HepG2 (cell line): ENCODE measurements at regions not wholly inside any gene's neighbourhood (a gene's known extent, or its start where the extent isn't known, plus 50 kb on each side); places are given as distances from the start of the nearest gene placed in this dataset.

Experiments used
- ATAC-seq: fragments of 200-7000 bp; cut with Tn5 transposase; 3 replicates; pipeline ENCODE4 v1.9.1; 2020; ENCODE audit warnings: mild to moderate bottlenecking, moderate library complexity
- BruUV-seq: library from RNA; stranded (reverse); fragments of 400-500 nt; replicated peaks from 2 replicates; lab custom pipeline; 2021; lab: Mats Ljungman, UMichigan
- CTCF ChIA-PET: fragments of 300-600 bp; formaldehyde crosslinking; extraction: SDS; loops from one replicate; lab custom pipeline; 2021; ENCODE audit warnings: low total read pairs, inconsistent platforms, low intra/inter-chr PET ratio; lab: Yijun Ruan, JAX
- POLR2A ChIA-PET: fragments of 350-600 bp; sonication (Branson Sonifier 250); formaldehyde crosslinking; loops from one replicate; lab custom pipeline; 2020; ENCODE audit warnings: antibody characterized with exemption, inconsistent platforms; lab: Yijun Ruan, JAX
- DNase-seq: peaks from one replicate; pipeline ENCODE4 v3.0.0-alpha.2; 2015; ENCODE audit warnings: low spot score
- FAIRE-seq: peaks from 3 replicates; lab custom pipeline; 2011; peaks lifted over from hg19 to GRCh38; lab: Jason Lieb, UNC
- H2AFZ ChIP-seq: one replicate; pipeline ENCODE4 v1.6.1; 2011; ENCODE audit warnings: low read length, inconsistent platforms
- H3K27ac ChIP-seq: fragments of 300-600 bp; 3 replicates; pipeline ENCODE4 v1.8.0; 2011; ENCODE audit warnings: mixed run types, mild to moderate bottlenecking, mixed read lengths, low read length, inconsistent platforms; ENCODE audit not compliant: insufficient read depth; ENCODE audit errors: extremely low read length
- H3K27me3 ChIP-seq, 2 experiments: fragments of 200-600 bp in 1 of 2; 2 replicates in 1 of 2; 3 replicates in 1 of 2; pipeline versions ENCODE4 v1.6.0 to v1.8.0; 2011; ENCODE audit warnings: low read length in 2 of 2, mild to moderate bottlenecking in 2 of 2, moderate library complexity in 2 of 2, inconsistent platforms in 1 of 2; ENCODE audit not compliant: insufficient read depth in 2 of 2, control insufficient read depth in 1 of 2
- H3K36me3 ChIP-seq, 2 experiments: fragments of 200-600 bp in 1 of 2; replicated peaks in 1 of 2; 2 replicates in 1 of 2; 3 replicates in 1 of 2; pipeline versions ENCODE4 v1.5.1 to v1.8.0; 2011; ENCODE audit warnings: low read length in 2 of 2, inconsistent platforms in 1 of 2; ENCODE audit not compliant: insufficient read depth in 2 of 2, control insufficient read depth in 1 of 2
- H3K4me1 ChIP-seq: 2 replicates; pipeline ENCODE4 v1.5.1; 2012; ENCODE audit warnings: low read length, inconsistent platforms; ENCODE audit not compliant: insufficient read depth
- H3K4me2 ChIP-seq: 2 replicates; pipeline ENCODE4 v1.6.0; 2011; ENCODE audit warnings: low read depth, low read length, inconsistent platforms
- H3K4me3 ChIP-seq, 3 experiments: fragments of 200-600 bp in 1 of 3; sonication (generic), shearing (Covaris generic) in 1 of 3; replicated peaks in 1 of 3; 2 replicates each; pipeline ENCODE4 v1.5.1; 2011 to 2016; ENCODE audit warnings: low read length in 3 of 3, inconsistent platforms in 2 of 3, low read depth in 2 of 3, mild to moderate bottlenecking in 2 of 3, control low read depth in 1 of 3, mixed read lengths in 1 of 3; ENCODE audit not compliant: insufficient read depth in 1 of 3
- H3K79me2 ChIP-seq: one replicate; pipeline ENCODE4 v1.6.1; 2011; ENCODE audit warnings: low read length, inconsistent platforms; ENCODE audit not compliant: insufficient read depth
- H3K9ac ChIP-seq: 2 replicates; pipeline ENCODE4 v1.6.0; 2011; ENCODE audit warnings: mild to moderate bottlenecking, low read depth, low read length, inconsistent platforms; ENCODE audit not compliant: insufficient read depth
- H3K9me3 ChIP-seq: 2 replicates; pipeline ENCODE4 v1.5.1; 2012; ENCODE audit warnings: mild to moderate bottlenecking, low read length
- H4K20me1 ChIP-seq: 2 replicates; pipeline ENCODE4 v1.6.0; 2011; ENCODE audit warnings: inconsistent platforms, mild to moderate bottlenecking, low read length, moderate library complexity; ENCODE audit not compliant: insufficient read depth
- DNMT1 ChIP-seq: sonication (generic); formaldehyde crosslinking; IDR thresholded peaks from 2 replicates; pipeline ENCODE4 v1.5.1; 2020; ENCODE audit warnings: mild to moderate bottlenecking, missing genetic modification reagents
- MAX ChIP-seq: IDR thresholded peaks from 2 replicates; pipeline ENCODE4 v1.6.1; 2012; ENCODE audit warnings: inconsistent platforms
- MTA1 ChIP-seq: sonication (generic); formaldehyde crosslinking; IDR thresholded peaks from 2 replicates; pipeline ENCODE4 v1.4.0; 2020; ENCODE audit warnings: missing genetic modification reagents, mild to moderate bottlenecking, borderline replicate concordance
- ONECUT2 ChIP-seq: sonication (generic); formaldehyde crosslinking; IDR thresholded peaks from 2 replicates; pipeline ENCODE4 v1.4.0; 2020; ENCODE audit warnings: missing genetic modification reagents
- PLRG1 ChIP-seq: fragments of 450-650 bp; conservative IDR thresholded peaks from 2 replicates; pipeline ENCODE4 v1.6.1; 2016
- SMAD1 ChIP-seq: sonication (generic); formaldehyde crosslinking; IDR thresholded peaks from 2 replicates; pipeline ENCODE4 v1.4.0; 2020; ENCODE audit warnings: missing genetic modification reagents, low read depth, mild to moderate bottlenecking, borderline replicate concordance
- SP1 ChIP-seq, 2 experiments: fragments of 450-650 bp in 1 of 2; sonication (generic) in 1 of 2; formaldehyde crosslinking in 1 of 2; IDR thresholded peaks; 2 replicates each; pipeline versions ENCODE4 v1.4.0 to v1.6.1; 2016 to 2020; ENCODE audit warnings: missing genetic modification reagents in 1 of 2
- TEF ChIP-seq: sonication (generic); formaldehyde crosslinking; IDR thresholded peaks from 2 replicates; pipeline ENCODE4 v1.5.0; 2020; ENCODE audit warnings: missing genetic modification reagents
- ZBTB1 ChIP-seq: sonication (generic); formaldehyde crosslinking; IDR thresholded peaks from 2 replicates; pipeline ENCODE4 v1.4.0; 2020; ENCODE audit warnings: missing genetic modification reagents, borderline replicate concordance
- ZNF260 ChIP-seq: sonication (generic); formaldehyde crosslinking; IDR thresholded peaks from 2 replicates; pipeline ENCODE4 v1.4.0; 2020; ENCODE audit warnings: missing genetic modification reagents, low read depth, mild to moderate bottlenecking, borderline replicate concordance
- ZNF766 ChIP-seq: sonication (generic); formaldehyde crosslinking; IDR thresholded peaks from 2 replicates; pipeline ENCODE4 v1.5.0; 2020; ENCODE audit warnings: missing genetic modification reagents, borderline replicate concordance
- WGBS: methylation state at CpG from one replicate; pipeline ENCODE4 v1.1.6; 2017; ENCODE audit warnings: low lambda C conversion rate; 5-methylcytosine and 5-hydroxymethylcytosine counted together
- in situ Hi-C: cut with HindIII; loops from 2 replicates; pipeline ENCODE4 v1.10.0; 2017; ENCODE audit warnings: low pct_unique_long_range_greater_than_20kb; ENCODE audit not compliant: extremely low pct_ligation_motif_present
- intact Hi-C: fragments of 100-400 bp; cut with micrococcal nuclease; formaldehyde crosslinking; loops from one replicate; pipeline ENCODE4 v1.10.0; 2022; ENCODE audit not compliant: unreplicated experiment

- TF ChIP-seq SMAD1 (CRISPR knock-in tag) (no peak), SP1 (IDR thresholded peaks at IDR 0.05) (no peak), SP1 (CRISPR knock-in tag; IDR thresholded peaks at IDR 0.05) (no peak), ZNF260 (CRISPR knock-in tag) (no peak)
- TF ChIP-seq, all 625 proteins: peak for 0
Measured at GRCh38 chr5:114948986-114949621, 220.6 kb downstream of the TRIM36 start (continued).

- Histone ChIP-seq H3K4me2 (no peak overlapping the region), H2AFZ (no peak overlapping the region), H3K36me3 (no peaks in the 10 kb centered on the region), H3K4me3 (no peak overlapping the region), H3K27me3 (no peaks in the 10 kb centered on the region), H3K4me1 (no peaks in the 10 kb centered on the region), H3K79me2 (no peaks in the 10 kb centered on the region), H3K9ac (no peak overlapping the region), H3K9me3 (no peaks in the 10 kb centered on the region), H4K20me1 (no peaks in the 10 kb centered on the region), H3K27ac (no peak overlapping the region)
- in situ Hi-C loops (no loop called here), intact Hi-C loops (no loop called here)
- TF ChIP-seq ZBTB1 (CRISPR knock-in tag), result no peak
- TF ChIP-seq ZNF766 (CRISPR knock-in tag), result no peak
- no peak for TF ChIP-seq DNMT1 (CRISPR knock-in tag)
- TF ChIP-seq MAX, result no peak
- no peak for TF ChIP-seq MTA1
- no peak for TF ChIP-seq ONECUT2 (CRISPR knock-in tag)
- no peak for TF ChIP-seq TEF (CRISPR knock-in tag)
- no peak for TF ChIP-seq PLRG1
- 4% methylated on average over 2 of the region's 2 CpGs for WGBS
- CTCF ChIA-PET, result no interaction called here
- no peak for DNase-seq
- no peak for FAIRE-seq
- no TSS peak for BruUV-seq
- ATAC-seq, result no peak
- POLR2A ChIA-PET, result no interaction called here
Measured at GRCh38 chr5:114948363-114948762, 221.3 kb downstream of the TRIM36 start.
